HG03520 (cell line): ENCODE measurements at regions not wholly inside any gene's neighbourhood (a gene's known extent, or its start where the extent isn't known, plus 50 kb on each side); places are given as distances from the start of the nearest gene placed in this dataset.

Experiments used
- ATAC-seq: cut with Tn5 transposase; IDR thresholded peaks from one replicate; pipeline ENCODE4 v1.9.1; 2021; ENCODE audit warnings: mild to moderate bottlenecking, moderate library complexity; ENCODE audit not compliant: unreplicated experiment

DNA sequence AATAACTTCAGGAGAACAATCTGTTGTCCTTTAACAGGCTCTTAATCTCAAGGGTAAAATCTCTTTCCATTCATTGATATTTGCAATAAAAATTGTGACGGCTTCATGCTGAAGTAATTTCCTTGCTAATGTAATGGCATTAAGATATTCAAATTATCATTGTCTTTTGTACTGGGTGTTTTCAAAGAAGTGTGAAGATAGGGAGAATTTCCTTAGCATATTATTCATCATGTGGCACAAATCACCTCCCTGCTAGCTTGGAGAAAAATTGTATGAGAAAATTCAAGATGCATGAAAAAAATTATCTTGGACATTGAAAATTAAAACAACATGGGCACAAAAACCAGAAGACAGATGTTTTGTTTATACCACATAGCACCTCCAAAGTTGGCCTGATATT lies 63.6 kb upstream of the ARID2 start:
- no peak for ATAC-seq

DNA sequence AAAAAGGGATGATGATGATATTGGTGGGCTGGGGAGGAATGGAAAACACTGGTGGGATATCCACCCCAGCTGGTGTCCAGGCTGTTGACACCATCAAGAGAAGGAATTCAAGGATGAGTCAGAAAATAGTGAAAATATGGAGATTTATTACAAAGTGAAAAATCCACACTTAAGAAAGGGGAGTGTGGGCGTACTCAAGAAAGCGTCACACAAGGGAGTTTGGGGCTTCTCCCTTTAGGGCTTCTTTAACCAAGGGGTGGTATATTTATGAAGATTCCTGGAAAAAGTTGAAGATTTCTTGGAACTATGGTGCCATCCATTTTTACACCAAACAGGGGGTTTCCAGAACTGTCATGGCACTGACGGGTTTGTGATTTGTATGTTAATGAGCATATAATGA lies 63.1 kb upstream of the ARID2 start:
- ATAC-seq: no peak

DNA sequence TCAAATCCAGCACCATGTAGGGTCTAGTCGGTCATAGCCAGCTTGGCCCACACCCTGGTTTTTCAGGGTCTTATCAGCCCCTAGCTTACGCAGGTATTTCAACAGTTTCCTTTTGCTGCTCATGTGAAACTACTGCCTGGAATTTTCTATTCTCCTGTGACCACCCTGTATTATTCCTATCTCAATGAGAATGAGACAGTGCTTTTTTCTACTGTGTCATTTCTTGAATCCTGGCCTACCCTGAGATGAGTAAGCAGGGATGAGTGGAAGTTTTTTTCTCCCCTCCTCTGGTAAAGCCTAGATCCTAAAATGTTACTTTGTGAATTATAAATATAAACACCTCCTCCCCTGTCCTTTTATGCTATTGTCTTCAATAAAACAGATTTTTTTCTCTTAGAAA lies 62.7 kb upstream of the ARID2 start:
- ATAC-seq: no peak

DNA sequence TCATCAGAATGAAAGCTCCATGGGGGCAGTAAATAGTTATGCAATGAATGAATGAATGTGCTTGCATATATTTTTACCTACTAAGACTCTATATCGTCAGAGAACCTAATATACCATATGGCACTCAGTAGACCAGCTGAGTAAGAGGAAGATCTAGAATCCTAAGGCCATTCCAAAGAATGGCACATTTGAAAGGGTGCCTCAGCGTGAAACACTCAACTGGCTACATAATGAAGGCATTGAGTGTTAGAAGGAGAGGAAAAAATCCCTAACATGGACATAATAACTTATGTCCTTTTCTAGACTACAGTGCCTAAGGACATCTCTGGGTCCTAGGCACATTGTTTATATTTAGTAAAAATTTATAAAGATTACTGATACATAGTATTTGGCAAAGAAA lies 61.7 kb upstream of the ARID2 start:
- no peak for ATAC-seq

DNA sequence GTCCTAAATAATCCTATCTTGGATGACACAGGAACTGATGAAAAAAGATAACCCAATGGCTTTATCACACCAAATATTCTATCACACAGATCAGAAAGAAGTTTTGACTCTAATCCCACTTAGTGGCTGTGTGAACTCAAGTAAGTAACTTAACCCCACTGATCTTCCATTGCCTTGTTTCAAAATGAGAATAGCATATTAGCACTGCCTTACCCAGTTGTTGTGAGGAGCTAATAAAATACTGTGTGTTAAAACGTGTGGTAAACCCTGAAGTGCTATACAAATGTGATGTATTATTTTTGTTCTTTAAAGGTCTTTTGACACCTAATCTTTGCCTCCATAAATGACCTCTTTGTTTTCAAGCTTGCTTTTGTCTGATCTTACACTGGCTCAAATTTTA lies 60.9 kb upstream of the ARID2 start:
- ATAC-seq: no peak

DNA sequence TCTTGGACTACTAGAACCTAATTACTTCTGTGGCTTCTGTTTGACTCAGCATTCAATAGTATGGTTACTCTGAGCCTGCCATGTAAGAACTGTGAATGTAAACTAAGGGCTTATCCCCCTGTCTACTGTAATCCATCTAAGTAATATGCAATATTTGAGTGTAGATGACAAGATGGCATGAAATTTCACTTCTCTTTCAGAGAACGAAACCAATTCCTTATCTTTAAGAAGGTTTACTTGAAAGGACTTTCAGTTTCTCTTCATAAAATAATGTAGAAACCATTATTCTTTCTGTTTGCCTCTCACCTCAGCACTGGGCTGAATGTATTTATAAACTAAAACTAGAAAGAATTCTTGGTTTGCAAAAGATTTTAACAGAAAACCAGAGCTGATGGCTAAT lies 60.4 kb upstream of the ARID2 start:
- ATAC-seq: peak; percentile 92

DNA sequence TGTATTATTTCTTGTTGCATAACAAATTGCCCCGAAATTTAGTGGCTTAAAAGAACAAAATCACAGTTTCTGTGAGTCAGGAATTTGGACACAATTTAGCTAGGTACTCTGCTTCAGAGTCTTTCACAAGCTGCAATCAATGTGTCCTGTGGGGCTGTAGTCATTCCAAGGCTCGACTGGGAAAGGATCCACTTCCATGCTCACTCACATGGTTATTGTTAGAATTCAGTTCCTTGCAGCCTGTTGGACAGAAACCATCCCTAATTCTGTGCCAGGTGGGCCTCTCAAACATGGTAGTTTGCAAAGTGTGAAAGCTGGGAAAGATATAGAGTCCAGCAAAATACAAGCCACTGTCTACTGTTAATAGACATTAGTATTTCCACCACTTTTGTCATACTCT lies 59.7 kb upstream of the ARID2 start:
- ATAC-seq: no peak

DNA sequence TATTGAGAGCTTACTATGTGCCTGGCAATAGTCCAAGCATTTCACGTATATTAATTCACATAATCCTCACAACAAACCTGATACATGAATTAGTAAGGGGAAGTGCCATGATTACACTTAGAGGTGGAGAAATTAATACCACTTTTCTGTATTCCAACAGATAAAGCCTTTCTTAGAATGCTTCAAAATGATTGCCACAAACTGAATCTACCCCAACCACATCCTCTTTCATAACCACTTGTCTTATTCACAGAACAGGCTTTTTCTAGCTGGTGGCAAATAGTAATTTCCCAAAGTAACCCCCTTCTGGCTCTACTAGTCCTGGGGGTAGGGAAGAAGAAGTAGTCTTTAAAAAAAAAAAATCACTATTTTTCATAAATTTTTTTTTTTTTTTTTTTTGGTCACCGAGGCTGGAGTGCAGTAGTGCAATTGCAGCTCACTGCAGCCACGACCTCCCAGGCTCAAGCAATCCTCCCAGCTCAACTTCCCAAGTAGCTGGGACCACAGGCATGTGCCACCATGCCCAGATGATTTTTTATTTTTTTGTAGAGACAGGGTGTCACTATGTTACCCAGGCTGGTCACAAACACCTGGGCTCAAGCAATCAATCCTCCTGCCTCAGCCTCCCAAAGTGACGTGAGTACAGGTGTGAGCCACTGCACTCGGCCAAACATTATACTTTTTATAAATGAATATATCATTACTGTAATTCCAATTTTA lies 59.0 kb upstream of the ARID2 start:
- ATAC-seq: peak; percentile 40

DNA sequence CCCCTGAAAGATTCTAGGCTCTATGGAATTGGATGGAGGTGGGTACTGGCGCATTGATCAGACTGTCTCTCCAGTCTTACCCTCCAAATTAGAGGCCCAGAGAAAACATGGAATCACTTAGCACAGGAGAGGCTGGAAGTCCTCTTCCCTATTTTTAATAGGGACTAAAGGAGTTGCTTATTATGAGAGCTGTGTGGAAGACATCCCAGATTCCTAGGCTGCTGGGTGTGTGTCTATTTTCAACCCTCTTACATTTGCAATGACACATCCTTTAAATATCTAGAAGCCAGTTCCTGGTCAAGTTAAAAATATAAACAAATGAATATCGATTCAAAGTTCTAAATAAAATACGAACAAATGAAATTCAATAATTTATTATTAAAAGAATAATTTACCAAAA lies 58.3 kb upstream of the ARID2 start:
- ATAC-seq: no peak

DNA sequence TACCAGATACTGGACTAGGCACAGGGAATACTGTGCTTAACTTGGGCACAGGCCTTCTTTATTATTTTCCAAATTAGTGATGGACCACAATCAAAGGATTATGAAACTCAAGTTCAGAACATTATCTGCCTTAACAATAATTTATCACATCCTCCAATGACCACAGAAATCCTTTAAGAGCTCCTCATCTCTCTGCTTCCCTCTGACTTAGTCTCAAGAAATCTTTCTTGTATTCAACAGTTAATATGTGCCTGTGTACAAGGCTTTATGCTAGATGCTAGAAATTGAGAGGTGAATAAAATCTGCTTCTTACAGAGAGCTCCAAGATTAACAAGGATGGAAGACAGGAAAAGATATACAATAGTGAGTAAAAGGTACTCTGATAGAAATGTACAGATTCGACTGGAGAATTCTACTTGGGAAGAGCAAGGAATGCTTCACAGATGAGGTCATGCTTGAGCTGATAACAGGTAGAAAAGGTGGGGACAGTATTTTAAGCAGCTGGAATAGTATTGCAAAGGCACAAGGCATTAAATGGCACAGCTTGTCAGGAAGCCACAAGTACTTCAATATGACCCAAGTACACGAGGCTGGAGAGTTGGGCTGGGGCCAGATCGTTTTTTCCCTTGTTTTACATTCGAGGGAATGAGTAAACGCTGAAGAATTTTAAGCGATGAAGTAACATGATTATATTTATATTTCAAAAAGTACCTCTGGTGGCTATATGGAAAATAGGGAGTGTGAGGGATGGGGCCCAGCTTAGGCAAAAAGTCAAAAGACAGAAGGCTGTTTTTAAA lies 55.1 kb upstream of the ARID2 start:
- ATAC-seq: no peak

DNA sequence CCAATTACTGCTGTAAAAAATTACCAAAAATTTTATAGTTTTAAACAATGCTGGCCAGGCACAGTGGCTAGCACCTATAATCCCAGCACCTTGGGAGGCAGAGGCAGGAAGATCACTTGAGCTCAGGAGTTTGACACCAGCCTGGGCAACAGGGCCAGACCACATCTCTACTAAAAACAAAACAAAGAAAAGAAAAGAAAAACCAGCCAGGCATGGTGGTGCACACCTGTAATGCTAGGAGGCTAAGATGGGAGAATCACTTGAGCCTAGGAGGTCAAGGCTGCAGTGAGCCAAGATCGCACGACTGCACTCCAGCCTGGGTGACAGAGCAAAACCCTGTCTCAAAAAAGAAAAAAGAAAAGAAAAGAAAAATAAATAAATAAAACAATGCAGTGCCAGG lies 54.0 kb upstream of the ARID2 start:
- ATAC-seq: no peak
